SH-SY5Y (cell line): ENCODE measurements at regions not wholly inside any gene's neighbourhood (a gene's known extent, or its start where the extent isn't known, plus 50 kb on each side); places are given as distances from the start of the nearest gene placed in this dataset.

Experiments
- GATA2 ChIP-seq: IDR thresholded peaks from 2 replicates; pipeline ENCODE4 v1.6.1; 2011; ENCODE audit warnings: mild to moderate bottlenecking, low read depth, low read length
- GATA3 ChIP-seq: IDR thresholded peaks from 2 replicates; pipeline ENCODE4 v1.6.1; 2011; ENCODE audit warnings: low read depth, mild to moderate bottlenecking, low read length, moderate library complexity

- TF ChIP-seq GATA2 (no peak), GATA3 (no peak)
Measured at GRCh38 chr3:166186003-166186402, 348.8 kb upstream of the BCHE start.
